T follicular helper cell (primary cell): ENCODE measurements at regions not wholly inside any gene's neighbourhood (a gene's known extent, or its start where the extent isn't known, plus 50 kb on each side); places are given as distances from the start of the nearest gene placed in this dataset.

ENCODE experiments used
- DNase-seq: peaks from one replicate; pipeline ENCODE4 v3.0.0-alpha.2; 2020; ENCODE audit warnings: low read depth

DNA sequence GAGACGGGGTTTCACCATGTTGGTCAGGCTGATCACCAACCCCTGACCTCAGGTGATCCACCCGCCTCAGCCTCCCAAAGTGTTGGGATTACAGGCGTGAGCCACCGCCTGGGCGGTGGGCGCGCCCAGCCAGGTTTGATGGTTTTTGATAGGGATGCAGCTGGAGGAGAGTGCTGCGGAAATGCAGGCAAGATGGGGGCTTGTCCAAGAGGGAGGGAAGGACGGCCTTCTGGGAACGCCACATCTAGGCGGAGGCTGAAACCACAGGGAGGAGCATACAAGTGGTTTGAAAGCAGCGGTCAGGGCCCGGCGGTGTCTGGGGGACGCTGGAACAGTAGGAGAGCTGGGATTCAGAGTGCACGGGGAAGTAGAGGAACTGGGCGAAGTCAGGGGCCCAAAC is 134.6 kb downstream of the VRK1 start:
- DNase-seq: no peak

DNA sequence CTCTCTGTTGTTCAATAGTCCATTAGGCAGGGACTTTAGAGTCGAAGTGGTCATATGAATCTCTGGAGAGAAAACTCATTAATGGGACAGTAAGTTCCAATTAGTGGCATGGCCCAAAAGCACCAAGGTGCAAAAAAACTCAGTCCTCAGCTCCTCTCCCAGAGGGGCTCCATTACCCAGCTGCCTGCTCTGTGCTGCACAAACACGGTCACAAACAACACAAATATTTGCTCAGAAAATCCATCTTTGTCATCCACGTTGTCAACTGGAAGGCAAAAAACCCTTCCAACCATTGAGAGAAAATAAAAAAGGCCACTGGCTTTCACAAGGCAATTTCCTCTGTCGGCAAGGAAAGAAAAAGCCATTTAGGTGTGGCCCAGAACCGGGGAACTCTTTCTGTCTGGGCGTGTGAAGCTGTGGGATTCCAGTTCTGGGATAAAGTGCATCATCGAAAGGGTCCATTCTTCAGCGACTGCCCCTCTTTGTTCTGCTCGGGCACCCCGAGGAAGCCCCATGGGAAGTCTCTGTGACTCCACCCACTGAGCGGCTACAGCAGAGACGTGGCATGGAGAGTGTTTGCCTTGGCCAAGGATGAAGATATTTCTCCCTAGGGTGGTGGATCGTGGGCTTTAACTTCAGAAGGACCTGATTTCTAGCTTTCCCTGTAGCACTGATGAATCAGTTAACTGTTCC is 137.6 kb downstream of the VRK1 start:
- DNase-seq: no peak

DNA sequence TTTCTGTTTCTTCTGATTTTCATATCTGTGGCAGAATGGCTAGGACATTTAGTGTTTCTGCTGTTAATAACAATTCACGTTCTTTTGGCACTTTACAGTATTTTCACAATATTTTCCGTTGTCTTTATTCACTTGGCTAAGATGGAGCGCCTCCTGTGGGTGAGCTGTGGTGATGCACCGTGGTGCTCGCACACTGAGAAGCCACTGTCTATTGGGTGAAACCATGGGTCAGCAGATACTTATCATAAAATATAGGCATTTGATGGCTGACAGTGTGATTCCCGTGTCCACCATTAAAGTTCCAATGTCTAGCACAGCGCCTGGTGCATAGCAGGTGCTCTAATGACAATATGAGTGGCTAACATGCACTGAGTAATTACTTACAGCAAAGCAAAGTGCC is 141.8 kb downstream of the VRK1 start:
- no peak for DNase-seq

DNA sequence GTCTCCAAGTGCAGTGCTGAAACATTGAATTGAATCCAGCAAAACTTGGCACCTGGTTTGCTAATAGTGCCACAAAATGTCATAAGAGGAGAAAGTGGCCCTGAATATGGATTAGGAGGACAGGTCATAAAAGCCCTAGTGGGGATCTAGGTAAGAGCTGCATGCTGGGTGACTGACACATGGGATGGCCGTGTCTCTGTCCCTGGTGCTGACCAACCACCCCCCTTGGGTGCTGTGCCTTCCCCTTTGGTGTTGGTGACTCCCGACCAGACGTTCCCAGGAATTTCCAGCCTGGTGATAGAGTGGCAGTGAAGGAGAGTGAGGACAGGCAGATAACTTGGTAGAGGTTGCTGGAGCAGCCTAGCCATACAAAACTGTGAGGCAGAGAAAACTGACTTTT is 142.8 kb downstream of the VRK1 start:
- no peak for DNase-seq

DNA sequence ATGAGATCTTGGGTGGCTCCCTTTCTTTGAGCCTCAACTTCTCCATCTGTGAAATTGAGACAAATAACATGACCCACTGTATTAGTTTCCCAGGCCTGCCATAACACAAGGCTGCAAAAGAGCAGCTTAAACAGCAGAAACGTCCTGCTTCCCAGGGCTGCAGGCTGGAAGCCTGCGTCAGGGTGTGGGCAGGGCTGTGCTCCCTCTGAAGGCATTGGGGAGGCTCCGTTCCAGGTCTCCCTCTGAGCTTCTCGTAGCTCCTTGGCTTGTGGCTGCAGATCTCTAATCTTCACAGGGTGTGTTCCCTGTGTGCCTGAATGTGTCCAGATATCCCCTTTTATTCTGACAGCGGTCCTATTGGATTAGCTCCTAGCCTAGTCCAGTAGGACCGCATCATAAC is 147.1 kb downstream of the VRK1 start:
- DNase-seq: no peak

DNA sequence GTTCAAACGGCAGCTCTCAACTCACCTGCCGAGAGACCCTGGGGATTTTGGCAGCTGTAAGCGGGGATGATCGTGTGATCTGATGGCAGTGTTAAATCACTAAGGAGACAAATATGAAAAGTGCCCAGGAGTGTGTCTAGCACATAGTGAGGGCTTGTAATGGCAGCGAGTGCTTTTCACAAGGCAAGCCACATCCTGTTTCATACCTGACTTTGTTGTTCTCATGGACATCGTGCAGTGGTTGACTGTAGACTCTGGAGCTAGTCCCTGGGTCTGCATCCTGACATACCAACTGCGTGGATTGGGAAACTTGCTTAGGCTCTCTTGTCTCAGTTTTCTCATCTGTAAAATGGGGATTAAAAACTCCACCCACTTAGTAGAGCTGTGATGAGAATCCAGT is 148.5 kb downstream of the VRK1 start:
- no peak for DNase-seq

DNA sequence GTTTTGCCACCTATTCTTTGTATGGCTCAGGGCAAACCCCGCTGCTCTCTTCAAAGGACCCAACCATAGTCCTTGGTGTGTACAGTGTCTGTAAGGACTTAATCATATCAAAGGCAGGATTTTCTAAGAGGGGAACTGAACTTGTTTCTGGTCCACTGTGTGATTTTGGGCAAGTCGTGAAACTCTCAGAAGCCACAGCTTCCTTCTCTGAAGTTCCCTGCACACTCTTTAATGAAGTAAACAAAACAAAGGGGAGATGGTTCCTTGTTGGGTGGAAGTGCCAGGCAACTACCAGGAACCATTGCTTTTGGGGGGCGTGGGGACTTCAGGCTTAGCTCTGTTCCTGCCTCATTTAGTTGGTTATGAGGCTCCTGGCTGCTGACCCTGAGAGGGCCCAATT is 152.4 kb downstream of the VRK1 start:
- no peak for DNase-seq

DNA sequence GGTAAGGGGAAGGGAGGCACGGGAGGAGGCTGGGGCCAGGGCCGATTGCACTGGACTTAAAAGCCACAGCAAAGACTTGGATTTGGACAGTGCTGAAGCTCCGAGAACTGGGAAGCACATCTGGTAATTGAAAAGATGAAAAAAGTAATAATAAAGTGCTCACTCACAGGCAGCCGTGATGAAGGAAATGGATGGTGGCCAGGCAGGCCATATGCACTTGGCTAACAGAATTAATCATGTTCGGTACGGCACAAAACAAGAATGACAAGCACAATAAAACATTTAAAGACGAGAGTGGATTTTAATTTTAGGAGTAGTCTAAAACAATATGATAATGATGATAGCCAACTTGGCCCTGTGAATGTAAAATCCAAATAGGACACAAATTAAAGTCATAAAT is 154.3 kb downstream of the VRK1 start:
- DNase-seq: no peak

DNA sequence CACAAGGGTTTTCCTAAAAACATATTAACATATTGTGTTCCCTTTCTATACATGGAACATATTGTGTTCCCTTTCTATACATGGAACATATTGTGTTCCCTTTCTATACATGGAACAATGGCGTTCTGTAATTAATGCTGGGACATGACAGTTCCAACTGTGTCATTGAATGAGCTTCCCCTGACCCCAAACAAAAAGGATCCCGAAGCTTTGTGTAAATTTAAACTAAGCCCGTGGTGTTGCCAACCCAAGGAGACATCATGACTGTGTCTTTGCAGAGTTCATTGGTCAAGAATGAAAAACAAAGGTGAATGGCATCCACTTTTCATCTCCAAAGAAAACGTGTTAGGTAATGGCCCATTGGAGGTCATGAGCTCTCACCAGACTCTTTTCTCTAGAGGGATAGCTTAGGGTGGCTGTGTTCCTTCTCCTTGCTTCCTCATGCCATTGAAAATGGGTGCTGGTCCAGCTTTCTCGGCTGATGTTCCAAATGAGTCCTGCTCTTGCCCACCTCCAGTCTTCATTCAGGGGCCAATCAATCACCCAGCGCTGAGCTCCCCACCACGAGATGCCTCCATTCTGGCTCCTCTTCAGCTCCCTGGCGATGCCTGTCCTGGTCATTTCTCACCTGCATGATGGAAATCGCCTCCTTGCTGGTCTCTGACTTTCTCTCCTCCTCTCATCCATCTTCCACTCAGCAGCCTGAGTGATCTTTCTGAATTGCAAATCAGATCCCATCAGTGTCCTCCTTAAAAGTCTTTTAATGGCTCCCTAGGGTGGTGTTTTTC is 156.1 kb downstream of the VRK1 start:
- no peak for DNase-seq

DNA sequence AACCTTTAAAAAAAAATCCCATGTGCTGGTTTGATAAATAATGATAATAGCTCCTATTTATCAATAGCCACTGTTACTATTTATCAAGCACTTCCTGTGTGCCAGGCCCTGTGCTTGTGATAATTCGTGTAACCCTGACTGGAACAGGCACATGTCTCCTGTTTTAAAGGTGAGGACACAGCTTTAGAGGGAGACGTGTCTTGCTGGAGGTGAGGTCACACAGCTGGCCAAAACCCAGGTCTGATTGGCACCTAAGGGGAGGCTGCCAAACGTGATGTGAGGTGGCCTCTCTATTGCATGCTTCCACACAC is 156.6 kb downstream of the VRK1 start:
- DNase-seq: no peak

DNA sequence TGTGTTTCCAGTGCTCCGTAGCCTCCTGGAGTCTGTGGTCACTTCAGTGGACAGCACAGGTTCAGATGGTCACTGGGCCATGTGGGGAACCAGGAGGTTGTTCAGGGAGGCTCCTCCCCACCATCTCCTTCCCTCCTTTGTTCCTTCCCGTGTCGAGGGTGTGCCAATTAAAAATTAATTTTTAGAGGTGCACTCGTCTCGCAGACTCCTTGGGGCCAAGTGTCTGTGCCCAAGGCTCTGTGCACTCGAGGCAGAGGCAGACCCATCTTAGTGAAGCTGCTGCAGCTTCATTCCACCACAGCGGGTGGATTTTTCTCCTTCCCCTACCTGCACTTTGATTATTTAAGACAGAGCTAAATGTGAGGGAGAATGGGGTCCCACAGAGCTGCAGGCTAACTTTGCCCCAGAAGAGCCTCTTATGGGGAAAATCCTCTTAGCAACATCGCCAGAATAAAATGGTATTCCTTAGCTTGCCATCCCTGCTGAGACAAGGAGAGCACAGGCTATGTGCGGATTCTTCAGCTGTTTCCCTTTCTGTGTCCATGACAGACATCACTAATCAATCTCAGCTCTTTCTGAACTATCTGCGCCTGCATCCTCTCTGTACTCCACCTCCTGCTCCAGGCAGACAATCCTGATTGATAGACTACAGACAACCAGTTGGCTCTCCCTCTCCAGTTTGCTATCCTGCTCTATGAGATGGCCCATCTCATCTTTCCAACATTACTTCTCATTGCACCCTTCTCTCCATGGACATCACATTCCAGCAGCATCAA is 159.5 kb downstream of the VRK1 start:
- no peak for DNase-seq

DNA sequence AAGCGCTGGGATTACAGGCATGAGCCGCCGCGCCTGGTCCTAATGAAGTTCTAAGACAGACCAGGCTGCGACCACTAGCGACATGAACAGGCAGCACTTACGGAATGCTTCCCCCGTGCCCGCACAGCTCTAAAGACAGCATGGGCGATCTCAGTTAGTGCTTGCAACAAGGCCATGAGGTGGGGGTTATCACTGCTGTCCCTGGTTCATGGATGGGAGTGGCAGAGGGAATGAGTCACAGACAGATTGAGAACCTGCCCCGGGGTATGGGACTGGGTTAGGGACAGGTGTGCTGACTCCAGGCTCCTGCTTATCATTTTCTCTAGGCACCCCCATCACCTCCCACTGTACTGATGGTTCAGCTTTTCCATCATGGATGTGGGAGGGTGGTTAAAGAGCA is 160.9 kb downstream of the VRK1 start:
- no peak for DNase-seq

DNA sequence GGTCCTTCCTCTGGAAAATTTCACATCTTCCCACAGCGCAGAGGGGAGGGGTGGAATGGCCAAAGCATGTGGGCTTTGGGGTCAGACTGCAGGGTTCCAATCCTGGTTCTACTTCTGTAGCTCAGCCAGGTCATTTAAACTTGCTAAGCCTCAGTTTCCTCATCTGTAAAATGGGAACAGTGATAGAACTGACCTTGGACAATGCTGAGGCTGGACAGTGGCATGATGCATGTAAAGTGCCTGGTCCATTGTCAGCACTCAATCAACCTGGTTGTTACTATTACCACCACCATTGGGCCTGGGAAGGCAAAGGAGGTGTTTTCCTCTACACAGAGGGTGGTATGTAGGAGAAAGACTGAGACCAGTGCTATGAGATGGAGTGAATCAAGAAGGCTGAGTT is 162.8 kb downstream of the VRK1 start:
- DNase-seq: no peak

DNA sequence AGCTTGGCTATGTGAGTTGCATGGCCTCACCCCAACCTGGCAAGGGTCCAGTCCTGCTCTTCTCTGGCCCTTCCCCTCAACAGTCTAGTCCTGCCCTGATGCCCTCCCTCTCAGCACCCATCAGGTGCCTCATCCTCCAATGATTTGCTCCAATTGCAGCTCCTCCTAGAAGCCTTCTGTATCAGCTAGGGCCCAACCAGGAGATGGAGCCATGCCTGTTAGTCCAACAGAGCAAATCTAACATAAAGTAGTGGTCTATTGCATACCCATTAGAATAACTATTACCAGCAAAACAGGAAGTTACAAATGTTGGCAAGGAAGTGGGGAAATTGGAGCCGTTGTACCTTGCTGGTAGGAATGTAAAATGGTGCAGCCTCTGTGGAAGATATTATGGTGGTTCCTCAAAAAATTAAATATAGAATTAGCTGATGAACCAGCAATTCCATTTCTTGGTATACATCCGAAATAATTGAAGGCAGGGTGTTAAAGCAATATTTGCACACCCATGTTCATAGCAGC is 163.5 kb downstream of the VRK1 start:
- no peak for DNase-seq

DNA sequence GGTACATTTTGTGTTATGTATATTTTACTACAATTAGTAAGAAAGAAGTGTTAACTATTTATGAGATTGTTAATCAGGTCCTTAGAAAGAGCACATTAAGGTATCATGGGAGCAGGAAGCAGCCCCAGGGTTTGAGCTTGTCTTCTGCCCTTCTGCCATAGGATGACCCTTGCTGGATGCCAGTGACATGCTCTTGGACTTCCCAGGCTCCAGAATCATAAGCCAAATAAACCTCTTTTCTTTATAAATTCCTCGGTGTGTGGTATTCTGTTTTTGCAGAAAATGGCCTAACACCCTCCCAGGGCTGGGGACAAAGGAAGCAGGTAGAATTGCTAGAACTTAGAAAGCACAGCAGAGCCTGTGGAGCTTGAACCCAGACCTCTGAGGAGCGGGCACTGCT is 164.7 kb downstream of the VRK1 start:
- no peak for DNase-seq

DNA sequence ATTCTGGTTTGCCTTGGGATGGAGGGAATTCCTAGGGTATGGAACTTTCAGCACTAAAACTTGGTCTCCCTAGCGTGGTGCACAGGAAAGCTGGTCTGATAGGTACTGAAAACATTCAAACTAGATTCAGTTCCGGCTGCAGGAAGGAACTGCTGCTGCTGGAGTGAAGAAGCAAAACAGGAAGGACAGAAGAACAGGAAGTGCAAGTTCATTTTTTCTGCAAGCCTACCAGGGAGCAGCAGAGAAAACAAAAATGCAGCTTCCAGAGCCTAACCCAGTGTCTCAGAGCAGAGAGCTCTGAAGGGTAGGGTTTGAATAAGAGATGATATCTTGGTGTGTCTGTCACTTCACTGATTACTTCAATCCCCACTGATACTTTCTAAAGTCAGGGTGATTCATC is 165.2 kb downstream of the VRK1 start:
- no peak for DNase-seq

DNA sequence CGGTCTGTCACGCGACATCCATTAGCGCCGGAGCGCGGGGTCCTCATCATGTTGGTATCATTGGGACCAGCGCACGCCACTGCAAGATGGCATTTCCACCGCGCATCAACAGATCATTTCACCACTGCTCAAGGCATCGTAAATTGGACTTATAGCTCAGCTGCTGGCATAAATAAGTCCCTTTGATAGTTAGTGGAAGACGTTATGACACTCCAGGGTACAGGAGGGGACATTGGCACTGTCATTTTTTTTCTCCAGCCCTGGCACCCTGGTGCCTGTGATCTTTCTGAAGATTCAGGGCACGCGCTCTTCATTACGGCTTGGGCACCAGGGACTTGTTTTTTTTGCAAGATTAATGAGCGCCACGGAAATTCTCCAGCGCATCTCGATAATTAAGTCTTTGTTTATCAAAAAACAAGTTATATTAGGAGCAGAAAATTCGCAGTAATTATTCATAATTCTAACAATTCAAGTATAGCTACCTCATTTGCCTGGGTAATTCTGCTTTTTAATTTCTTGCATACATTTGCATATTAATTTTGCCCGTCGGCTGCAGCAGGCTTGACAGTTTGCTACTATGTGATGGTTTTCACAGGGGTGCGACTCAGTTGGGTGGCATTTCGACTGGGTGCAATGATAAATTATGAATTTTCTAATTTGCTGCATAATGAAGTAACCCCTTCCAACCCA is 167.7 kb downstream of the VRK1 start:
- no peak for DNase-seq

DNA sequence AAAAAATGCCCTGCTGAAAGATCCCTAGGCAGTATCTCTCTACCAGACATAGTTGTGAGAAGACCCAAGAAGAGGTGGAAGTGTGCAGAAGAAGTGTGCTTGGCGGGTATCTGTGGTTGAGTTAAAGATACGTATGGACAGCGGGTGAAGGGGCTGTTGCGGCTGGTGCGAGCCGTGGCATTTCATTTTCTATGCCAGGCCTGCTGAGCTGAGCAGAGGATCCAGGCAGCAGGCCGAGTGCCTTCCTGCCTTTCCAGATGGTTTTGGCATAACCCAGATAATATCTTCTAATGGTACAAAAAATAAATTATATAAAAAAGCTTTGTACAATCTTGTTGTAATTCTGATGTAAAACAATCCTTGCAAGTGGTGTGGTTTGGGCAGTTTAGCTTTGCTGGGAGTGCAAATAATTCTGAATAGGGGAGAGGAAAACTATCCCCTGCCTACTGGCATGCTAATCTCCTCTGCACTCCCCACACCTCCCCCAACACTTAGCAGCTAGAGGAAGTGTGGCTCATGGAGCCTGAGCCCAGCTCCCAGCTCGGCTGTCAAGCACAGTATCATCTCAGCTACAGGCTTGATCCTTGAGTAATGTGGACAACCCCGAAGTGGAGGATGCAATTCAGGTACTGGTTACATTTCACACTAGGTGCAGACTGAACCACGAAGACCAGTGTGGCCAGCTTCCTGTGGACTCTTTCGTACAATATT is 168.9 kb downstream of the VRK1 start:
- no peak for DNase-seq

DNA sequence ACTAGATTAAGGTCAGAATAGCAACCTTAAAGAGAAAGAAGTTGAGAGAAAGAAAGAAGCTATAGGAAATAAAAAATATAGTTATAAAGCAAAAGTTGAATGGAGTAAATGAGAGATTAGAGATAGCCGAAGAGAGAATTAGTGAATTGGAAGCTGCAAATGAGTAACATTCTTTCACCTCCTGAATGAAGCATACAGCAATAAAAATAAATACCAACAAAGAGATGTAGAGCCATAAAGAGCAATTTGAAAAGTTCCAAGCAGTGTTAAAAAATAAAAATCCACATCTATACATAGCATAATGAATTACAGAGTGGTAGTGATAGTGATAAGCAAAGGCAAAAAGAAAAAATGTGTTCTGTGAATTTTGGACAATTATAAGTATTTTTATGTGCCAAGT is 177.9 kb downstream of the VRK1 start:
- no peak for DNase-seq

DNA sequence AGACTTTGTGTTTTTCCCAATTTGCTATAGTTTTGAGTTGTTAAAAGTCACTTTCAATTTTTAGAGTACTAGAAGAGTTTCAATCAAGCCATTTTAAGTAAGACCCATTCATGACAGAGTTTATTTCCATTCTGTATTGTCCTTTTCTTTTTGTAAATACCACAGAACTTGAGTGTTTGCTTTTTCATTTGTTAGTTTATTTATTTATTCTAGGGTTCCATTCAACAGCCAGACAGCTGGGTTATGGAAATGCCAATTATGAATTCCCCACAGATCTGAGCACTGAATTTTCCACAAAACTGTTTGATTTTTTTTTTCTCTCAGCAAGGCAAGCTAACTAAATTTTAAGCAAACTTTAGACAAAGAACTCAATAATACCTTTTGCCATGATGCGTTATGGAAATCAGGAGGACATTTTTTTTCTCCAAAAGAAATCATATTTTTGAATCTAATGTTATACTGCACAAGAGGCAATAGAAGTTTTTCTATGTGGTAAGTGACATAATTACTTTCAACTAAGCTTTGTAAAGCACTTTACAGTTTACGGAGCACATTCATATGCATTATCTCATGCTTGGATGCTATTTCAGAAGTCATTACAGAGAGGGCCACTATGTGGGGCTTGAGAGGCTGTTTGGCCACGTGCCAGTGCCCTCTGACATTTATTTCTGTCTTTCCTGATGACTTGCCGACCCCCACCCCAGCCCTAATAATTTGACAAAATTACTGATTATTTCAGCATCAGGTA is 181.5 kb downstream of the VRK1 start:
- no peak for DNase-seq

DNA sequence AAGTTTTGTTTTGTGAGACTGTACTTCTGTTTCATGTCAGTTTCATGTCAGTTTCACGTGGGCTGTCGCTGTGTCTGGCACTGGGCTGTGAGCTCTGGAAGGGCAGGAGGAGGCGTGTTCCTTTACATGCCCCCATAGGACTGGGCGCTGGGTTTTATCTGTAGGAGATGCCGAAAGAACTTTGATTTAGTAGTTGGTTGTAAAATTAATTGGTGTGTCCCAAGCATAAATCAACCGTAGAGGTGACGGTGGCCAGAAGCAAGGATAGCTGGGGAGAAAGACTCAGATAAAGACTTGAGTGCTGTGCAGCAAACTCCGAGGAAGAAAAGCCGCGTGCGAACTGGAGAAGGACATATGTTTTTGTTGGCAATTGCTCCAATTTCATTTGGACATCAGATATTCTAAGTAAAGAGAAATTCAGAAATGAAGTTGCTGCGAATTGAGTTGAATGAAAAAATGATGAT is 182.5 kb downstream of the VRK1 start:
- DNase-seq: no peak
